HG02938 (cell line): ENCODE measurements at regions not wholly inside any gene's neighbourhood (a gene's known extent, or its start where the extent isn't known, plus 50 kb on each side); places are given as distances from the start of the nearest gene placed in this dataset.

Source experiments
- ATAC-seq: cut with Tn5 transposase; IDR thresholded peaks from one replicate; pipeline ENCODE4 v1.9.1; 2021; ENCODE audit warnings: mild to moderate bottlenecking, moderate library complexity; ENCODE audit not compliant: unreplicated experiment

DNA sequence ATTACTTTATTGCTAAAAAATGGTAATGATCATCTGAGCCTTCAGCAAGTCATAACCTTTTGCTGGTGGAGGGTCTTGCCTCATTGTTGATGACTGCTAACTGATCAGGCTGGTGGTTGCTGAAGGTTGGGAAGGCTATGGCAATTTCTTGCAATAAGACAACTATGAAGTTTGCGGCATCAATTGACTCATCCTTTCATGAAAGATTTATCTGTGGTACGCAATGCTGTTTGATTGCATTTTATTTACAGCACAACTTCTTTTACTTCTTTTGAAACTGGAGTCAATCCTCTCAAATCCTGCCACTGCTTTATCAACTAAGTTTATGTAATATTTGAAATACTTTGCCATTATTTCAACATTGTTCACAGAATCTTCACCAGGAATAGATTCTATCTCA is 58.3 kb upstream of the ACO1 start:
- ATAC-seq = no peak

DNA sequence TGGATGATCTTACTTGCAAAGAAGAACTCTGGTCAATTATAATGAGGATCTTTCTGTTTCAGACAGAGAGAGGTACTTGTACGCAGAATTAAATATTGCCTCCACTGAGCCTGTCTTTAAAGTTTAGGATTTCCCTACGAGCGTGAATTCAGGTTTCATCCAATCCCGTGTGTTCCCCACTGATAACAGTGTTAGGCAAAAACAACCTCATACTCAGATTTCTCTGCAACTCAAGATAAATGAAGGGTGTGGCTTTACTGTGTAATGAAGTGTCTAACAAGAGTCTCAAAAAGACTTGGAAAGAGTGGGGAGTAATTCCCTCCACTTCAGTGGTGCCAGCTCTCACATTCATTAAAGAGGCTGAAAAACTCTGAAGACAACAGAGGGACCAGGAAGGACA is 53.2 kb upstream of the ACO1 start:
- ATAC-seq = no peak

DNA sequence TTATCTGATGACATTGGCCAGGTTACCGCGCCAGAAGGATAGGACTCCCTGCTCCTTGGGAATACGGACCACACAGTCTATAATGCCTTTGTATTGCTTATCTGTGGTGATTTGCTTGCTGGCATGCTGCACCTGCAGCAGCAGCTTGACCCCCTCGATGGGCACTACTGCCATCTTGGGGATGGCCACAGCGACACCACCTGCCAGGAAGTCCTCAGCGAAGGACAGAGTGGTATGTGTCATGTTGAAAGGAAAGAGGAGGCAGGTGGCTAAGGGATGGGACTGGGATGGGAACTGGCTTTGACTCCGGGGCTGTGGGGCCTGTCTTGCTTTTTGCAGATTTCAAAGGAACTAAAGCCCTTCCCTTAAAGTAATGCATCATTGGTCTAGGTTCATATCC is 50.3 kb upstream of the ACO1 start:
- no peak for ATAC-seq
